ENCODE measurements at regions not wholly inside any gene's neighbourhood (a gene's known extent, or its start where the extent isn't known, plus 50 kb on each side); places are given as distances from the start of the nearest gene placed in this dataset.

DNA sequence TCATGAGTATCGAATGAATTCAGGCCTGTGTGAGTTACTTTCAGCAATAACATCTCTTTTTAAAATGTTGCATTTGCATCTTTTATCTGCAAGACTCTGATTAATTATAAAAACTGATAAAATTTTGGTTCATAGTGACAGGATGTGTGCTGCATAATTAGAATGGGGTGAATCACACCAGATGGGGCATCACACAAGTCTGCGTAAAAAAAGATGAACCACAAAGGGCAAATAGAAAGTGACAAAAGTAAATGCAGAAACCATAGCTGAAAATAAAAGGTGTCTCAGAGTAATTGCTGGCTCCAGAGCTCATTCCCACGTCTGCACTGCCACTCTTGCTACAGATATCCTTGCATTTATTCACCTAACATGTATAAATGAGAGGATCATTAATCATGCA is 131.1 kb downstream of the HS3ST1 start:
- no peak for ATAC-seq
- Histone ChIP-seq H3K4me3 (no peak overlapping the region), H3K9me3 (no peaks in the 10 kb centered on the region), H3K4me1 (no peaks in the 10 kb centered on the region), H3K27me3 (no peaks in the 10 kb centered on the region), H3K36me3 (no peaks in the 10 kb centered on the region), H3K27ac (no peak overlapping the region)
- no peak for TF ChIP-seq POLR2AphosphoS5 (IDR thresholded peaks at IDR 0.05)
- TF ChIP-seq EP300 (IDR thresholded peaks at IDR 0.05), result no peak
- TF ChIP-seq CTCF (IDR thresholded peaks at IDR 0.05), result no peak
- no peak for TF ChIP-seq POLR2A (IDR thresholded peaks at IDR 0.05)
- 67 to 71% methylated on average over 3 of the region's 3 CpGs for WGBS, 2 donors (ENCODE audit: low coverage in 1 of 2)

- H3K27me3 ChIP-seq, result no peaks in the 10 kb centered on the region
- H3K9me3 ChIP-seq, result no peaks in the 10 kb centered on the region
- no peak for TF ChIP-seq POLR2AphosphoS5 (IDR thresholded peaks at IDR 0.05)
- TF ChIP-seq EP300 (IDR thresholded peaks at IDR 0.05), result no peak
- TF ChIP-seq CTCF (IDR thresholded peaks at IDR 0.05), result no peak
- TF ChIP-seq POLR2A (IDR thresholded peaks at IDR 0.05), result no peak
- no peaks in the 10 kb centered on the region for H3K4me1 ChIP-seq
- WGBS, 2 donors (ENCODE audit: low coverage in 1 of 2), result 56 to 67% methylated on average over 3 to 4 of the region's 4 CpGs
- ATAC-seq, result no peak
- no peak overlapping the region for H3K4me3 ChIP-seq
- H3K36me3 ChIP-seq, result no peaks in the 10 kb centered on the region
- H3K27ac ChIP-seq, result no peak overlapping the region
Observed at GRCh38 chr4:11297201-11297600, 131.5 kb downstream of the HS3ST1 start.

DNA sequence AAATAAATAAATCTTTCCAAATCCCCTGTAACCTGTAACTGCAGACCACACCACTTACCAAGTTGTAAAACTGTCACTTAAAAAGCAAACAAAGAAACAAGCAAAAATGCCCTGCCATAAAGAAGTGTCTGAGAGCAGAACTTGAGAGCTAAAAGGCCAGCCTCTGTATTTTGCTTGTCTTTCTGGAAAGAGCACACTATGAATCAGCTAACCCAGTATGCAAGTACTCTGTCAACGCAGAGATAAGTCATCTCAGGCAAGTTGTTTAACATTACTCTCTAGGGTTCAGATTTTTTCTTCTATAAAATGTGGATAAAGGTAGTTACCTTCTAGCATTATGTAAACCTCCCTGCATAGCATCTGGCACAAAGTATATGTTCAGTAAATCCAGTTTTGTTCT is 134.8 kb downstream of the HS3ST1 start:
- TF ChIP-seq POLR2A (IDR thresholded peaks at IDR 0.05), result no peak
- no peak for TF ChIP-seq POLR2AphosphoS5 (IDR thresholded peaks at IDR 0.05)
- no peak for TF ChIP-seq EP300 (IDR thresholded peaks at IDR 0.05)
- no peak for TF ChIP-seq CTCF (IDR thresholded peaks at IDR 0.05)
- Histone ChIP-seq H3K4me3 (no peak overlapping the region), H3K4me1 (no peaks in the 10 kb centered on the region), H3K27ac (no peak overlapping the region), H3K27me3 (no peaks in the 10 kb centered on the region), H3K36me3 (no peaks in the 10 kb centered on the region), H3K9me3 (no peaks in the 10 kb centered on the region)
- WGBS, 2 donors (ENCODE audit: low coverage in 1 of 2), result 56% methylated on average over 1 of the region's 1 CpG; no CpG with 5 or more reads in 1 of the 2 donors
- ATAC-seq, result no peak

GRCh38 chr4:11287055-11287454 is 141.6 kb downstream of the HS3ST1 start:
- TF ChIP-seq CTCF (IDR thresholded peaks at IDR 0.05) (no peak), POLR2AphosphoS5 (IDR thresholded peaks at IDR 0.05) (no peak), EP300 (IDR thresholded peaks at IDR 0.05) (no peak), POLR2A (IDR thresholded peaks at IDR 0.05) (no peak)
- Histone ChIP-seq H3K36me3 (no peaks in the 10 kb centered on the region), H3K4me1 (no peaks in the 10 kb centered on the region), H3K4me3 (no peak overlapping the region), H3K9me3 (no peaks in the 10 kb centered on the region), H3K27me3 (no peaks in the 10 kb centered on the region), H3K27ac (no peak overlapping the region)
- WGBS, 2 donors (ENCODE audit: low coverage in 1 of 2), result 80 to 88% methylated on average over 1 to 2 of the region's 2 CpGs
- ATAC-seq, result no peak

GRCh38 chr4:11286533-11286932 is 142.2 kb downstream of the HS3ST1 start:
- no peak for TF ChIP-seq POLR2A (IDR thresholded peaks at IDR 0.05)
- TF ChIP-seq POLR2AphosphoS5 (IDR thresholded peaks at IDR 0.05), result no peak
- TF ChIP-seq EP300 (IDR thresholded peaks at IDR 0.05), result no peak
- no peak for TF ChIP-seq CTCF (IDR thresholded peaks at IDR 0.05)
- ATAC-seq, result no peak
- Histone ChIP-seq H3K4me3 (no peak overlapping the region), H3K9me3 (no peaks in the 10 kb centered on the region), H3K27me3 (no peaks in the 10 kb centered on the region), H3K4me1 (no peaks in the 10 kb centered on the region), H3K27ac (no peak overlapping the region), H3K36me3 (no peaks in the 10 kb centered on the region)
- 13 to 49% methylated on average over 2 of the region's 2 CpGs for WGBS, 2 donors (ENCODE audit: low coverage in 1 of 2)

Measured in gastroesophageal sphincter (tissue), 4 donors.